ENCODE measurements at regions not wholly inside any gene's neighbourhood (a gene's known extent, or its start where the extent isn't known, plus 50 kb on each side); places are given as distances from the start of the nearest gene placed in this dataset.

- Histone ChIP-seq H3K36me3 (ENCODE audit: insufficient read depth, low read length) (no peaks in the 10 kb centered on the region), H2AFZ (ENCODE audit: low read length, unreplicated experiment) (no peak overlapping the region), H3K79me2 (ENCODE audit: control insufficient read depth, insufficient read depth, low read length, unreplicated experiment) (no peaks in the 10 kb centered on the region), H3K4me3 (ENCODE audit: low read depth, low read length) (no peak overlapping the region), H3K4me1 (ENCODE audit: control insufficient read depth, insufficient read depth, low read length, unreplicated experiment) (peaks cover 13% of the 10 kb centered on the region), H3K27ac (ENCODE audit: low read depth, low read length) (no peak overlapping the region), H3K27me3 (ENCODE audit: insufficient read depth, low read length) (no peaks in the 10 kb centered on the region)
Measured at GRCh38 chr21:15277466-15277865, 212.7 kb upstream of the NRIP1 start.

- H3K4me1 ChIP-seq (ENCODE audit: control insufficient read depth, insufficient read depth, low read length, unreplicated experiment), result peaks cover 13% of the 10 kb centered on the region
- H3K79me2 ChIP-seq (ENCODE audit: control insufficient read depth, insufficient read depth, low read length, unreplicated experiment), result no peaks in the 10 kb centered on the region
- no peak overlapping the region for H2AFZ ChIP-seq (ENCODE audit: low read length, unreplicated experiment)
Measured at GRCh38 chr21:15278279-15278678, 213.5 kb upstream of the NRIP1 start.

GRCh38 chr21:15278851-15279250 is 214.1 kb upstream of the NRIP1 start:
- Histone ChIP-seq H3K27ac (ENCODE audit: low read depth, low read length) (no peak overlapping the region), H3K27me3 (ENCODE audit: insufficient read depth, low read length) (no peaks in the 10 kb centered on the region), H2AFZ (ENCODE audit: low read length, unreplicated experiment) (no peak overlapping the region), H3K4me3 (ENCODE audit: low read depth, low read length) (no peak overlapping the region), H3K4me1 (ENCODE audit: control insufficient read depth, insufficient read depth, low read length, unreplicated experiment) (peaks cover 13% of the 10 kb centered on the region), H3K36me3 (ENCODE audit: insufficient read depth, low read length) (no peaks in the 10 kb centered on the region), H3K79me2 (ENCODE audit: control insufficient read depth, insufficient read depth, low read length, unreplicated experiment) (no peaks in the 10 kb centered on the region)

More at GRCh38 chr21:15278279-15278678, 213.5 kb upstream of the NRIP1 start:
- no peak overlapping the region for H3K4me3 ChIP-seq (ENCODE audit: low read depth, low read length)
- H3K27ac ChIP-seq (ENCODE audit: low read depth, low read length), result no peak overlapping the region
- no peaks in the 10 kb centered on the region for H3K36me3 ChIP-seq (ENCODE audit: insufficient read depth, low read length)
- H3K27me3 ChIP-seq (ENCODE audit: insufficient read depth, low read length), result no peaks in the 10 kb centered on the region

- Histone ChIP-seq H2AFZ (ENCODE audit: low read length, unreplicated experiment) (no peak overlapping the region), H3K79me2 (ENCODE audit: control insufficient read depth, insufficient read depth, low read length, unreplicated experiment) (no peaks in the 10 kb centered on the region), H3K4me1 (ENCODE audit: control insufficient read depth, insufficient read depth, low read length, unreplicated experiment) (peaks cover 13% of the 10 kb centered on the region), H3K27ac (ENCODE audit: low read depth, low read length) (no peak overlapping the region), H3K4me3 (ENCODE audit: low read depth, low read length) (no peak overlapping the region), H3K27me3 (ENCODE audit: insufficient read depth, low read length) (no peaks in the 10 kb centered on the region), H3K36me3 (ENCODE audit: insufficient read depth, low read length) (no peaks in the 10 kb centered on the region)
Measured at GRCh38 chr21:15279482-15279881, 214.7 kb upstream of the NRIP1 start.

- no peak overlapping the region for H3K27ac ChIP-seq (ENCODE audit: low read depth, low read length)
- H3K4me1 ChIP-seq (ENCODE audit: control insufficient read depth, insufficient read depth, low read length, unreplicated experiment), result peaks cover 13% of the 10 kb centered on the region
- H3K27me3 ChIP-seq (ENCODE audit: insufficient read depth, low read length), result no peaks in the 10 kb centered on the region
- no peak overlapping the region for H3K4me3 ChIP-seq (ENCODE audit: low read depth, low read length)
- no peak overlapping the region for H2AFZ ChIP-seq (ENCODE audit: low read length, unreplicated experiment)
- H3K79me2 ChIP-seq (ENCODE audit: control insufficient read depth, insufficient read depth, low read length, unreplicated experiment), result no peaks in the 10 kb centered on the region
- no peaks in the 10 kb centered on the region for H3K36me3 ChIP-seq (ENCODE audit: insufficient read depth, low read length)
Measured at GRCh38 chr21:15281714-15282113, 216.9 kb upstream of the NRIP1 start.

- H3K27me3 ChIP-seq (ENCODE audit: insufficient read depth, low read length), result no peaks in the 10 kb centered on the region
- no peak overlapping the region for H3K4me3 ChIP-seq (ENCODE audit: low read depth, low read length)
- no peak overlapping the region for H2AFZ ChIP-seq (ENCODE audit: low read length, unreplicated experiment)
- H3K4me1 ChIP-seq (ENCODE audit: control insufficient read depth, insufficient read depth, low read length, unreplicated experiment), result peaks cover 13% of the 10 kb centered on the region
- H3K36me3 ChIP-seq (ENCODE audit: insufficient read depth, low read length), result no peaks in the 10 kb centered on the region
- no peak overlapping the region for H3K27ac ChIP-seq (ENCODE audit: low read depth, low read length)
- H3K79me2 ChIP-seq (ENCODE audit: control insufficient read depth, insufficient read depth, low read length, unreplicated experiment), result no peaks in the 10 kb centered on the region
Measured at GRCh38 chr21:15282665-15283064, 217.9 kb upstream of the NRIP1 start.

- H3K4me3 ChIP-seq (ENCODE audit: low read depth, low read length), result no peak overlapping the region
- no peaks in the 10 kb centered on the region for H3K27me3 ChIP-seq (ENCODE audit: insufficient read depth, low read length)
- no peak overlapping the region for H2AFZ ChIP-seq (ENCODE audit: low read length, unreplicated experiment)
Measured at GRCh38 chr21:15283138-15283537, 218.3 kb upstream of the NRIP1 start.

GRCh38 chr21:15283789-15284188 is 219.0 kb upstream of the NRIP1 start:
- Histone ChIP-seq H2AFZ (ENCODE audit: low read length, unreplicated experiment) (no peak overlapping the region), H3K36me3 (ENCODE audit: insufficient read depth, low read length) (no peaks in the 10 kb centered on the region), H3K79me2 (ENCODE audit: control insufficient read depth, insufficient read depth, low read length, unreplicated experiment) (no peaks in the 10 kb centered on the region), H3K27ac (ENCODE audit: low read depth, low read length) (no peak overlapping the region), H3K4me1 (ENCODE audit: control insufficient read depth, insufficient read depth, low read length, unreplicated experiment) (peaks cover 9% of the 10 kb centered on the region), H3K27me3 (ENCODE audit: insufficient read depth, low read length) (no peaks in the 10 kb centered on the region), H3K4me3 (ENCODE audit: low read depth, low read length) (no peak overlapping the region)

More at GRCh38 chr21:15283138-15283537, 218.3 kb upstream of the NRIP1 start:
- H3K79me2 ChIP-seq (ENCODE audit: control insufficient read depth, insufficient read depth, low read length, unreplicated experiment), result no peaks in the 10 kb centered on the region
- no peaks in the 10 kb centered on the region for H3K36me3 ChIP-seq (ENCODE audit: insufficient read depth, low read length)
- H3K4me1 ChIP-seq (ENCODE audit: control insufficient read depth, insufficient read depth, low read length, unreplicated experiment), result peaks cover 13% of the 10 kb centered on the region
- no peak overlapping the region for H3K27ac ChIP-seq (ENCODE audit: low read depth, low read length)

- Histone ChIP-seq H3K36me3 (ENCODE audit: insufficient read depth, low read length) (no peaks in the 10 kb centered on the region), H3K4me1 (ENCODE audit: control insufficient read depth, insufficient read depth, low read length, unreplicated experiment) (no peaks in the 10 kb centered on the region)
Measured at GRCh38 chr21:15285556-15285955, 220.8 kb upstream of the NRIP1 start.

GRCh38 chr21:15289246-15289645 is 224.4 kb upstream of the NRIP1 start:
- Histone ChIP-seq H3K27ac (ENCODE audit: low read depth, low read length) (no peak overlapping the region), H3K27me3 (ENCODE audit: insufficient read depth, low read length) (no peaks in the 10 kb centered on the region), H3K4me3 (ENCODE audit: low read depth, low read length) (no peak overlapping the region), H3K79me2 (ENCODE audit: control insufficient read depth, insufficient read depth, low read length, unreplicated experiment) (no peaks in the 10 kb centered on the region), H2AFZ (ENCODE audit: low read length, unreplicated experiment) (no peak overlapping the region), H3K36me3 (ENCODE audit: insufficient read depth, low read length) (no peaks in the 10 kb centered on the region), H3K4me1 (ENCODE audit: control insufficient read depth, insufficient read depth, low read length, unreplicated experiment) (peaks cover 9% of the 10 kb centered on the region)

More at GRCh38 chr21:15285556-15285955, 220.8 kb upstream of the NRIP1 start:
- Histone ChIP-seq H3K79me2 (ENCODE audit: control insufficient read depth, insufficient read depth, low read length, unreplicated experiment) (no peaks in the 10 kb centered on the region), H2AFZ (ENCODE audit: low read length, unreplicated experiment) (no peak overlapping the region), H3K27ac (ENCODE audit: low read depth, low read length) (no peak overlapping the region), H3K4me3 (ENCODE audit: low read depth, low read length) (no peak overlapping the region), H3K27me3 (ENCODE audit: insufficient read depth, low read length) (no peaks in the 10 kb centered on the region)

GRCh38 chr21:15289896-15290841 is 225.4 kb upstream of the NRIP1 start:
- Histone ChIP-seq H3K4me1 (ENCODE audit: control insufficient read depth, insufficient read depth, low read length, unreplicated experiment) (peaks cover 9% of the 10 kb centered on the region), H3K4me3 (ENCODE audit: low read depth, low read length) (no peak overlapping the region), H2AFZ (ENCODE audit: low read length, unreplicated experiment) (no peak overlapping the region), H3K27ac (ENCODE audit: low read depth, low read length) (no peak overlapping the region), H3K79me2 (ENCODE audit: control insufficient read depth, insufficient read depth, low read length, unreplicated experiment) (no peaks in the 10 kb centered on the region), H3K36me3 (ENCODE audit: insufficient read depth, low read length) (no peaks in the 10 kb centered on the region), H3K27me3 (ENCODE audit: insufficient read depth, low read length) (no peaks in the 10 kb centered on the region)
